Upper lobe of left lung (tissue), 4 donors: ENCODE measurements at regions not wholly inside any gene's neighbourhood (a gene's known extent, or its start where the extent isn't known, plus 50 kb on each side); places are given as distances from the start of the nearest gene placed in this dataset.
A peak's percentile ranks its signal among the peaks of the same experiment; 100 is the strongest.

Experiments used
- CTCF ChIP-seq, 6 experiments: fragments of 450-650 bp in 4 of 6; fragments of 200-600 bp in 2 of 6; sonication (generic) in 2 of 6; IDR thresholded peaks; one replicate each; pipeline ENCODE4 v1.5.1; 2016 to 2019; ENCODE audit warnings: antibody characterized with exemption in 6 of 6
- EP300 ChIP-seq, 4 donors: sonication (generic); formaldehyde crosslinking; IDR thresholded peaks; one replicate each; pipeline ENCODE4 v1.5.1; 2017; ENCODE audit warnings: antibody characterized with exemption in 4 of 4, control low read depth in 2 of 4
- POLR2A ChIP-seq, 4 donors: fragments of 450-650 bp; IDR thresholded peaks; one replicate each; pipeline ENCODE4 v1.5.1; 2016 to 2017; ENCODE audit warnings: antibody characterized with exemption in 4 of 4, mild to moderate bottlenecking in 2 of 4
- POLR2AphosphoS5 ChIP-seq, 2 donors: sonication (generic); formaldehyde crosslinking; IDR thresholded peaks; one replicate each; pipeline ENCODE4 v1.5.1; 2017; ENCODE audit warnings: antibody characterized with exemption in 2 of 2

DNA sequence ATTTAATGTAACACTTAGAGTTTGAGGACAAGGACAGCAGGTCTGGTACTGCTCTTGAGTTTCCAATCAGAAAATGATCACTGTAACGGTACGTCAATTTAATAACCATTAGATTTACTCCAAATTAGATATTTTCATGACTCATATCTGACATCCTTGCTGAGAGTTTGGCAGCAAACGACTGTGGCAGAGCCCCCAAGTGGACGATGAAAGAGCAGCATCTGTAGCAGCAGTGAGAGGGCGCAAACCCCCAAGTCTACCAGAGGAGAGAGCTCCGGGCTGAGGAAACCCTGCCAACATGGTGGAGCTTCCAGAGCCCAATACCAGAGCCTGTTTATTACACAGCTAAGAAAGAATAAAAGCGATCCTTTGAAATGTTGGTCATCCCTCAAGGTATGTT, 73.2 kb upstream of the EPB41L4A start:
- TF ChIP-seq CTCF (IDR thresholded peaks at IDR 0.05) (peak in 4 of 6 experiments; percentile 34 to 49 (median 42)), EP300 (IDR thresholded peaks at IDR 0.05) (no peak), POLR2A (IDR thresholded peaks at IDR 0.05) (no peak), POLR2AphosphoS5 (IDR thresholded peaks at IDR 0.05) (no peak)
